ENCODE measurements at regions not wholly inside any gene's neighbourhood (a gene's known extent, or its start where the extent isn't known, plus 50 kb on each side); places are given as distances from the start of the nearest gene placed in this dataset.

DNA sequence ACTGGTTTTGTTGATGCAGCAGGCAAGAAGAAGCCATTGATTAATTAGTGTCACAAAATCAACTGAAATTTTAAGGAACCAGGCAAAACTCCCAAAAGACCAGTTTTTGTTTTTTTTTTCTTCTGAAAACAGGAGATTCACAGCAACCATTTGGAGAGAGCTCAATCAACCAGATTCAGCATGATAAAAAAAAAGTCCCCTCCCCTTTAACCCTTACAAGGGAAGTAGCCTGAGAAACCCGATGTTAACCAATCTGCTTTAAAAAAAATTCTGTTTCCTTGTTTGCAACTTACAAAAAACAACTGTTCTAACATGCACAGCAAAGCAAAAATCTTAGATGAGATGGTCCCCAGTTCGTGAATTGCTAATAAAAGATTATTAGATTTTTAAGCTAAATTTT, 59.7 kb downstream of the HMHB1 start:
- Histone ChIP-seq H3K27ac (ENCODE audit: extremely low read length, insufficient read depth, low read length) (no peak overlapping the region), H3K27me3 (ENCODE audit: control insufficient read depth in 1 of 2, insufficient read depth in 2 of 2, low read length in 2 of 2) (no peaks in the 10 kb centered on the region), H2AFZ (ENCODE audit: low read length) (no peak overlapping the region), H4K20me1 (ENCODE audit: insufficient read depth, low read length) (no peaks in the 10 kb centered on the region), H3K36me3 (replicated peaks in 1 of 2; ENCODE audit: control insufficient read depth in 1 of 2, insufficient read depth in 2 of 2, low read length in 2 of 2) (no peaks in the 10 kb centered on the region), H3K4me2 (ENCODE audit: low read depth, low read length) (no peak overlapping the region), H3K4me1 (ENCODE audit: insufficient read depth, low read length) (no peaks in the 10 kb centered on the region), H3K9ac (ENCODE audit: insufficient read depth, low read depth, low read length) (no peak overlapping the region), H3K79me2 (ENCODE audit: insufficient read depth, low read length) (no peaks in the 10 kb centered on the region), H3K9me3 (ENCODE audit: low read length) (no peaks in the 10 kb centered on the region), H3K4me3 (replicated peaks in 1 of 3; ENCODE audit: insufficient read depth in 1 of 3, low read depth in 2 of 3, low read length in 3 of 3) (no peak overlapping the region)
- ChIA-PET CTCF (ENCODE audit: low intra/inter-chr PET ratio, low total read pairs) (no interaction called here), POLR2A (no interaction called here)
- ATAC-seq, result no peak
- no peak for FAIRE-seq
- BruUV-seq (replicated peaks), result no TSS peak
- no peak for DNase-seq (ENCODE audit: low spot score)
- TF ChIP-seq, protein P1, sequence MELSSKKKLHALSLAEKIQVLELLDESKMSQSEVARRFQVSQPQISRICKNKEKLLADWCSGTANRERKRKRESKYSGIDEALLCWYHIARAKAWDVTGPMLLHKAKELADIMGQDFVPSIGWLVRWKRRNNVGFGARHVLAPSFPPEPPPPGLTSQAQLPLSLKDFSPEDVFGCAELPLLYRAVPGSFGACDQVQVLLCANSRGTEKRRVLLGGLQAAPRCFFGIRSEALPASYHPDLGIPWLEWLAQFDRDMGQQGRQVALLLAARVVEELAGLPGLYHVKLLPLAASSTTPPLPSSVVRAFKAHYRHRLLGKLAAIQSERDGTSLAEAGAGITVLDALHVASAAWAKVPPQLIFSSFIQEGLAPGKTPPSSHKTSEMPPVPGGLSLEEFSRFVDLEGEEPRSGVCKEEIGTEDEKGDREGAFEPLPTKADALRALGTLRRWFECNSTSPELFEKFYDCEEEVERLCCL (CRISPR knock-in tag; IDR thresholded peaks at IDR 0.05; ENCODE audit: borderline replicate concordance), result no peak
- in situ Hi-C loops (cut with HindIII; ENCODE audit: extremely low pct_ligation_motif_present, low pct_unique_long_range_greater_than_20kb), result no loop called here
- intact Hi-C loops (cut with micrococcal nuclease; ENCODE audit: unreplicated experiment), result no loop called here
- 12% methylated on average over 2 of the region's 2 CpGs for WGBS (ENCODE audit: low lambda C conversion rate)

- ATAC-seq (no peak), FAIRE-seq (no peak), DNase-seq (ENCODE audit: low spot score) (no peak)
- H3K27ac ChIP-seq (ENCODE audit: extremely low read length, insufficient read depth, low read length), result no peak overlapping the region
- no peaks in the 10 kb centered on the region for H3K36me3 ChIP-seq (replicated peaks in 1 of 2; ENCODE audit: control insufficient read depth in 1 of 2, insufficient read depth in 2 of 2, low read length in 2 of 2)
- H3K4me3 ChIP-seq (replicated peaks in 1 of 3; ENCODE audit: insufficient read depth in 1 of 3, low read depth in 2 of 3, low read length in 3 of 3), result no peak overlapping the region
- H3K9me3 ChIP-seq (ENCODE audit: low read length), result no peaks in the 10 kb centered on the region
- in situ Hi-C loops (cut with HindIII; ENCODE audit: extremely low pct_ligation_motif_present, low pct_unique_long_range_greater_than_20kb) (no loop called here), intact Hi-C loops (cut with micrococcal nuclease; ENCODE audit: unreplicated experiment) (no loop called here)
- no TSS peak for BruUV-seq (replicated peaks)
- no peaks in the 10 kb centered on the region for H4K20me1 ChIP-seq (ENCODE audit: insufficient read depth, low read length)
- H3K4me2 ChIP-seq (ENCODE audit: low read depth, low read length), result no peak overlapping the region
- TF ChIP-seq MAFF (IDR thresholded peaks at IDR 0.05; ENCODE audit: low read depth, low read length), result peak; percentile 95
- no peak for TF ChIP-seq ZFP1 (CRISPR knock-in tag; IDR thresholded peaks at IDR 0.05)
- TF ChIP-seq ZNF781 (CRISPR knock-in tag; IDR thresholded peaks at IDR 0.05; ENCODE audit: borderline replicate concordance, not compliant biosample characterization), result no peak
- peak; percentile 90 to 97 for TF ChIP-seq MAFK (conservative IDR thresholded peaks at IDR 0.05 in 1 of 2, IDR thresholded peaks at IDR 0.05 in 1 of 2; ENCODE audit: low read length in 2 of 2)
- no peaks in the 10 kb centered on the region for H3K79me2 ChIP-seq (ENCODE audit: insufficient read depth, low read length)
- CTCF ChIA-PET (ENCODE audit: low intra/inter-chr PET ratio, low total read pairs), result no interaction called here
- 2% methylated on average over 4 of the region's 4 CpGs for WGBS (ENCODE audit: low lambda C conversion rate)
- POLR2A ChIA-PET, result no interaction called here
- H3K27me3 ChIP-seq (ENCODE audit: control insufficient read depth in 1 of 2, insufficient read depth in 2 of 2, low read length in 2 of 2), result no peaks in the 10 kb centered on the region
- no peak overlapping the region for H3K9ac ChIP-seq (ENCODE audit: insufficient read depth, low read depth, low read length)
- no peaks in the 10 kb centered on the region for H3K4me1 ChIP-seq (ENCODE audit: insufficient read depth, low read length)
- no peak overlapping the region for H2AFZ ChIP-seq (ENCODE audit: low read length)
Observed at GRCh38 chr5:143874312-143874711, 62.4 kb downstream of the HMHB1 start.

All from HepG2 (cell line).